Stimulated activated CD4-positive, alpha-beta T cell treated with anti-CD3 and anti-CD28 coated beads, Interleukin-2, amount 100 ng/mL, for 24 hours (primary cell): ENCODE measurements at regions not wholly inside any gene's neighbourhood (a gene's known extent, or its start where the extent isn't known, plus 50 kb on each side); places are given as distances from the start of the nearest gene placed in this dataset.

Experiments used
- DNase-seq, 2 donors: peaks; one replicate each; pipeline ENCODE4 v3.0.0-alpha.2; 2020

DNA sequence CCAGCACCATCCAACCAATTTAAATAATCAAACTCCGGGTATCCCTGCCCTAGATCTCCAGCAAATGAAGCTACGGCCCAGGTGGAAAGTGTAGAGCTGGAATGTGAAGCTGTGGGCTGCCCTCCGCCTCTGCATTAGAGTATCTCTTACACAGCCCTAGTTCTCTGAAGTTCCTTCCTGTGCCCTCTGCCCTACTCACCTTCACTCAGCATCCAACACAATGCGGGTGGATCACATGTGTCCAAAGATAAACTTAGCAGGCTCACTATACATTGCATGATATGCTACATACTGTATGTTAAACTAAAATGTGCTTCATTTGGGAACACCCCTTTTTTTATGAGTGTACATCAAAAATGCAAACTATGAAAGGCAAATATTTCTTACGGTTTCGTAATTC, 70.0 kb upstream of the RAD23B start:
- no peak for DNase-seq

GRCh38 chr9:107213561-107214028, 69.5 kb upstream of the RAD23B start:
- peak in 1 of 2 donors; percentile 14 for DNase-seq

DNA sequence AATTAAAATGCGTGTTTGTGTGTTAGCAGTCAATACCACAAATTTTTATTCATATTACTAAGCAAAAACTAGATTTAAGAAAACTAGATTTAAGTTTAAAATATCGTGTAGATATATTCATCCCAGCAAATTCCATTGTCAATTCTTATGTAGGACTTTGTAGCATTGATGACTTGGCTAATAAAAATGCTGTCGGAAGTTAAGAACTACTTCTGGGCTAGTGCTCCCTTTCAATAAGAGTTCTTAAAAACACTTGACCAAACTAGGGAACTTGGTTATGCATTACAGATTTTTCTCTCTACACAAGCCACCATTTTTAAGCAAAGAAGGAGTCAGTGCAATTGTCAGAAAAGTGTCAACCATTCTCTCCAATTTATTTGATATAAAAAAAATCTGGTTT, 68.7 kb upstream of the RAD23B start:
- no peak for DNase-seq

DNA sequence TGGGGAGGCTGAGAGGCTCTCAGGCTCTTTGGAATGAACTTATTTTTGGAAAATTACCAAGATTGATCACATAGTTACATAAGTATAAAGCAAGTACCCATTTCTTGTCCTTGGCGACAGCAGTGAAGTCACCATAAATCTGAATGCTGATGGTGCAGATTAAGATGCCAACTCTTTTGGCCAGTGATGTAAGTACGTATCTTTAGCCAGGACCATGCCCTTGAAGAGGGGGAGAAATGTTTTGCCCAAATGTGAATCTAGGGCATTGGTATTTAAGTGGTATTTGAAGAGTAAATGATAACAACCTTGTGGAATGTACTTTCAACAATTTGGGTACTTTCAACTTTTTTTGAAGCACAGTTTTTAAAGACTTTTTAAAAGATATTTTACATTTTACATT, 68.2 kb upstream of the RAD23B start:
- DNase-seq, result no peak

- no peak for DNase-seq
Measured at GRCh38 chr9:107215381-107215780, 67.7 kb upstream of the RAD23B start.

DNA sequence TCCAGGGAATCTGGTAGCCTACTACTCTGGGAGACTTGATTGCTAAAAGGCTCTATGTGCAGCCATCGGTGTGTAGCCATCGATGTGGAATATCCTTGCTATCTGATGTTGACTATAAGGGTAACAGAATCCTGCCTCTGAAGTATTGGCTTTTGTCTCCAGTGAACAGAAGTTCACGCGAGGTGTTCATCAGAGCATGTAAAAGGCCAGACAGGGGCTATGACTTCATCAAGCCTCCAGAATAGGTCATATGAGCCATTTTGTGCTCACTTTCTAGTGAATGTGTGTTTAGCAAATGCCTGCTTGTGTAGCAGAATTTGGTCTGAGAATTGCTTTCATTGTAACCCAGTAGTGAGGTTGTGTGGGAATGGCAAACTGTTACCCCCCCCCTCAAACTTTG, 66.8 kb upstream of the RAD23B start:
- no peak for DNase-seq

GRCh38 chr9:107218829-107219485, 64.1 kb upstream of the RAD23B start:
- no peak for DNase-seq

GRCh38 chr9:107219486-107220077, 63.5 kb upstream of the RAD23B start:
- DNase-seq, result no peak

DNA sequence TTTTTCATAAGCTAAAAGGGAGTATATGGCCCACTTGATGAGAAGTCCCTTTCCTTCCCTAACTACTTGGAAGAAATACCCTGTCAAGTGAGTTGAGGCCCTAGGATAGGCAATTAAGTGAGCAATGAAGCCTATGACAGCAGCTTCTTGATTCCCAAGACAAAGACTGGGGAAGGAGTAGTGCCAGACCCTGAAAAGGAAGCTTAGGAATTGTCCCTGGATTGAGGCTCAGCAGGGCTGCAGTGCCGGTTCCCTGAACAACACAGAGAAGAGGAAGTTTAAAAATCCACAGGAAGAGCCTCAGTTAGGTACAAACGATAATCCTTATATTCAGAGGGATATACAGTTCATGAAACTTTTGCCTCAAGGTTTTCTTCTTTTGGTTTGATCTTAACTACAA, 61.8 kb upstream of the RAD23B start:
- no peak for DNase-seq

DNA sequence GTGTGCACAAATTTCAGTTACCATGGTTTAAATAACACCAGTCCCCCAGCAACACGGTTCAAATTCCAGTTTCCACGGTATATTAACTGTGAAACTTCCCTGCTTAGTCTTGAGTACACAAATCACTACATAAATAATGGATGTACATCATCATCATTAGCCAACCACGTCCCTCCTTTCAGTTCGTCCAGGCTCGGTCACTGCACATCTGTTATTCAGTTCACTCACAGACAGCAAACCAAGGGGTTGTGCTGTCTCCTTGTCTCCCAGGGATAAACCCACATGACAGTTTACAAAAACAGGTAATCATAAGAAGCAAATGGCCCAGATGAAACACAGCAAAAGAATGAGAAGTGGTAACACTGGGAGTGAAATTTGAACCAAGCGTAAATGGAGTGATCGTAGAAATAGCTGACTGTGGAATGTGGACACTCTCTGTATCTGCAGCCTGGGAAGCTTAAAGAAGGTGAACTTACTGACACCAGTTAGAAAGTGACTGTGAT, 61.0 kb upstream of the RAD23B start:
- no peak for DNase-seq

- DNase-seq, result no peak
Measured at GRCh38 chr9:107223381-107223780, 59.7 kb upstream of the RAD23B start.

GRCh38 chr9:107224252-107224651, 58.8 kb upstream of the RAD23B start:
- DNase-seq, result no peak

DNA sequence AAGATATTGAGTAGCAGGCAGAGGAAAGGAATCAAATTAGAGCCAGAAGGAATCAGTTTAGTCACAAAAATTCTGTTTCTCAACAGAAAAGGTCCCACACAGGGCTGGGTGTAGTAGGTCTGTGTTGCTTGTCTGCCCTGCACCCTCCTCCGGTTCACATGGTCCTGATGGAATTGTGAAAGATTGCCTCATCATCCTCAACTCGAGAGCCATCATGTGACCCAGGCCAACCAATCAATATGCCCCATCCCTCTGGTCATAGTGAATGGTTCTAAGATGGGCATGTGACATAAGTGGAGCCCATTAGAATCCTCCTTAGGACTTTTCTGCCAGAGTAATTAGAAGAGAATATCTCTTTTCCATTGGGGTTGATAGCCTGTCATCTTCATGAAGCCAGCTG, 56.7 kb upstream of the RAD23B start:
- DNase-seq, result no peak

DNA sequence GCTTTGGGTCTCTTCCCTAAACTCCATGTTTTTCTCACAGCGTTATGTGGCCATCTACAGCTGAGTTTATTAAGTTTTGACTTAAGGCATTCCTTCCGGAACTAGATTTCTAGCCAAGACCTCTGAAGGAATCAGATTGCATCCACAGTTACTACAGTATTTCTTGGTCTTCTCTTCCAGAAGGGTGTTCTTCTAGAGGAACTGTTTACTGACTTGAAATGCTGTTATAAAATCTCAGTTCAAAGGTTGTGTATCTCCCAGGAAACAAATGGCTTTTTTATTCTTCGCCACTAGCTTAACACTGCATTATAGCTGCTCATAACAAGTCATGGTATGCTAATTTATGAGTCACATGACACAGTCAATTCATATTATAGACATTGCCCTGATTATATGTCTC, 55.3 kb upstream of the RAD23B start:
- no peak for DNase-seq

GRCh38 chr9:107228496-107229039, 54.5 kb upstream of the RAD23B start:
- DNase-seq, result no peak

DNA sequence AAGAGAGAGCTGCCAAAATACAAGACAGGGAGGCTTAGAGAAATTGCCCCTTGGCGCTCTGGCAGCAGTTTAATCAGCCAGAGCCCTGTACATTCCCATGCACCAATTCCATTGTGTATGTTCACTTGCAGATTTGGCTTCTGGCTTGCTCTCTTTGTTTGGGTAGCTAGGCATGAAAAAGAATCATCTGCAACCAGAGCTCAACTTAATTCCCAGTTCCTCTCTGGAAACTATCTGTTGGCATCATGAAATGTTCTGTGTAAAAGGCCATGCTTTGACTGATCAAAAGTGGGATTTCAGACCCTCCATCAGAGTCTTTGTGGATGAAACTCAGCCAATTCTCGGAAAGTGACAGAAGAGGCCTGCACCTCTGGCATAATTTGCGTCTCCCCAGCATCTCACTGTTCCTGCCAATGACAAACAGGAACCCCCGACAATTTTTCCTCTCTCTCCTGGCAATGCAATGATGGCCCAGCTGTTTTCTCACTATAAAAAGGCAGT, 53.8 kb upstream of the RAD23B start:
- no peak for DNase-seq
